Fibroblast of lung (primary cell): ENCODE measurements at regions not wholly inside any gene's neighbourhood (a gene's known extent, or its start where the extent isn't known, plus 50 kb on each side); places are given as distances from the start of the nearest gene placed in this dataset.

Experiments used
- CTCF ChIP-seq, 2 donors: IDR thresholded peaks in 1 of 2; conservative IDR thresholded peaks in 1 of 2; 1 replicate in 1 of 2; 2 replicates in 1 of 2; pipeline ENCODE4 v1.5.1; 2011 to 2012; ENCODE audit warnings: low read length in 2 of 2, control low read depth in 1 of 2, inconsistent platforms in 1 of 2, low read depth in 1 of 2, mild to moderate bottlenecking in 1 of 2
- EZH2 ChIP-seq: IDR thresholded peaks from 2 replicates; pipeline ENCODE4 v1.5.1; 2012; ENCODE audit warnings: low read length, control low read depth, mild to moderate bottlenecking; ENCODE audit errors: missing control alignments

- TF ChIP-seq CTCF (conservative IDR thresholded peaks at IDR 0.05 in 1 of 2, IDR thresholded peaks at IDR 0.05 in 1 of 2; ENCODE audit: low read depth in 1 of 2, low read length in 2 of 2) = no peak
- no peak for TF ChIP-seq EZH2
Measured at GRCh38 chr3:188025555-188025954, 128.4 kb upstream of the LPP start.
